Testis (tissue), 2 donors: ENCODE measurements at regions not wholly inside any gene's neighbourhood (a gene's known extent, or its start where the extent isn't known, plus 50 kb on each side); places are given as distances from the start of the nearest gene placed in this dataset.

Experiments used
- CTCF ChIP-seq, 3 experiments: fragments of 450-650 bp in 2 of 3; fragments of 200-600 bp in 1 of 3; sonication (generic) in 1 of 3; IDR thresholded peaks; one replicate each; pipeline ENCODE4 v1.5.1; 2016 to 2019; ENCODE audit warnings: antibody characterized with exemption in 3 of 3, mild to moderate bottlenecking in 2 of 3, moderate library complexity in 1 of 3
- POLR2A ChIP-seq: fragments of 450-650 bp; IDR thresholded peaks from one replicate; pipeline ENCODE4 v1.6.1; 2017; ENCODE audit warnings: antibody characterized with exemption, mild to moderate bottlenecking, moderate library complexity

GRCh38 chr2:211113334-211114175 lies 557.2 kb downstream of the CPS1 start:
- TF ChIP-seq CTCF (IDR thresholded peaks at IDR 0.05): no peak
- no peak for TF ChIP-seq POLR2A
